ENCODE measurements at regions not wholly inside any gene's neighbourhood (a gene's known extent, or its start where the extent isn't known, plus 50 kb on each side); places are given as distances from the start of the nearest gene placed in this dataset.
"Not testable (repeated sequence)": the region's sequence is repeated elsewhere in the genome, so short reads cannot be mapped to it uniquely, and the experiment has no call there.

DNA sequence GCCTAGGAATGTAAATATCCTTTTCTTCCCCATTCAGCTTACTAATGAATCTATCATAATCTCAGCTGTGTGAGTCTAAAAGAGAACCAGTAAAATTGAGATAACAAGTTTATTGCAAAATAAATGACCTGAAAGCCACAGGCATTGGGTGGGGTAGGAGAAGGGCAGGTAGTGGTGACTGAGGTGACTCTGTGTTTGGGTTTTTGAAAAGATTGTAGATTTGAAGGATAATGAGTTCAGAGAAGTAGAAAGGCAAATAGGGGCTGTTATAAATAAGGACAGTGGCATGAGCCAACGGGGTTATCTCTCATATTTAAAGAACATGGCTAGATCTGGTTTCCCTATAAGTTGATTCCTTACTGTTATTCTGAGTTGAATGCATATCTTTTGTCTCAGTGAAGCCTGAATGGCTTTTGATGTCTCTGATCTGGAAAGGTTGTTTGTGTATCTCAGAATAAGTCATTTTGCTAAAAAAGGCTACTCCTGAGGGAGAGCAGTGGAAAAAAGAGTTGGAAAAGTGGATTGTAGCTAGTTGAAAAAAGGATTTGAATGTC is 92.3 kb upstream of the TPTE start:
- not testable (repeated sequence) for DNase-seq (ENCODE audit: low spot score)

DNA sequence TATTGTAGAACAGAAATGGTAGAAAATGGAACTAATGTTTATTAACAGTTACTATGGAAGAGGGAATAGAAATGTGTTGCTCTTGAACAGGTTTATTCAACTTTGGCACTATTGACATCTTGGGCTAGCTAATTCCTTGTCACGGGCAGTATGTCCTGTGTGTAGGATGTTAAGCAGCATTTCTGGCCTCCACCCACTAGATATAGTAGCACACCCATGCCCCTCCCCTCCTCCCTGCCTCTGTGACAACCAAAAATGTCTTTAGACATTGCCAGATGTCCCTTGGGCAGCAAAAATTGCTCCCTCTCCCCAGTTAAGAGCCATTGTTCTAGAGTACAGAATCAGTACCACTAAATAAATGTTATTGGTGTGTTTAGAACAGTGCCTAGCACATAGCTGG is 91.4 kb upstream of the TPTE start:
- no peak for DNase-seq (ENCODE audit: low spot score)

DNA sequence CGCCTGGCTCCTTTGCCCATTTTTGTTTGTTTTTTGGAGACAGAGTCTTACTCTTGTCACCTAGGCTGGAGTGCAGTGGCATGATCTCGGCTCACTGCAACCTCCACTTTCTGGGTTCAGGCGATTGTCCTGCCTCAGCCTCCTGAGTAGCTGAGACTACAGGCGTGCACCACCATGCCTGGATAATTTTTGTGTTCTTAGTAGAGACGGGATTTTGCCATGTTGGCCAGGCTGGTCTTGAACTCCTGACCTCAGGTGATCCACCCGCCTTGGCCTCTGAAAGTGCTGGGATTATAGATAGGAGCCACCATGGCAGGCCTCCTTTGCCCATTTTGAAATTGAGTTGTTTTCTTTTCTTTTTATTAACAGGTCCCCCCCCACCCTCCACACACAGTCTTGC is 89.4 kb upstream of the TPTE start:
- DNase-seq (ENCODE audit: low spot score): peak; percentile 17

DNA sequence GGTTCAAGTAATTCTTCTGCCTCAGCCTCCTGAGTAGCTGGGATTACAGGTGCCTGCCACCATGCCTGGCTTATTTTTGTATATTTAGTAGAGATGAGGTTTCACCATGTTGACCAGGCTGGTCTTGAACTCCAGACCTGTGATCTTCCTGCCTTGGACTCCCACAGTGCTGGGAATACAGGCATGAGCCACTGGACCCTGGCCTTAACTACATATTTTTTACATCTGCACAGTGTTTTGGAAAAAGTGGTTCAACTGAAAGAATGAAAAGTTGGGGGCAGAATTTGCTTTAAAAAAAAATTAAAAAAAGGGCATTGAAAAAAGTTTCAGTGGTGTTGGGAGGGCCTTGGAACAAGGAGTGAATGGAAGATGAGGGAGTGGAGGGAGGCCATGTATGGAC is 88.9 kb upstream of the TPTE start:
- not testable (repeated sequence) for DNase-seq (ENCODE audit: low spot score)

DNA sequence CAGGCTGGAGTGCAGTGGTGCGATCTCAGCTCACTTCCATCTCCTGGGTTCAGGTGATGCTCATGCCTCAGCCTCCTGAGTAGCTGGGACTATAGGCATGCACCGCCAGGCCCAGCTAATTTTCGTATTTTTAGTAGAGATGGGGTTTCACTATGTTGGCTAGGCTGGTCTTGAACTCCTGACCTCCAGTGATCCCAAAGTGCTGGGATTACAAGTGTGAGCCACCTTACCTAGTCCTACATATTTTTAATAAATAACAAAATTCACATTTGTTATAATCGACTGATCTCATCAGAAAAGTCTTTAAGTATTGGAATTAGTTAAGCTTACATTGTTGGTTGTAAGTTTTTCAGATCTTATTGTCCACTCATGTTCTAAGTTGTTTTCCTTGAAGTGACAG is 83.4 kb upstream of the TPTE start:
- DNase-seq (ENCODE audit: low spot score): not testable (repeated sequence)

DNA sequence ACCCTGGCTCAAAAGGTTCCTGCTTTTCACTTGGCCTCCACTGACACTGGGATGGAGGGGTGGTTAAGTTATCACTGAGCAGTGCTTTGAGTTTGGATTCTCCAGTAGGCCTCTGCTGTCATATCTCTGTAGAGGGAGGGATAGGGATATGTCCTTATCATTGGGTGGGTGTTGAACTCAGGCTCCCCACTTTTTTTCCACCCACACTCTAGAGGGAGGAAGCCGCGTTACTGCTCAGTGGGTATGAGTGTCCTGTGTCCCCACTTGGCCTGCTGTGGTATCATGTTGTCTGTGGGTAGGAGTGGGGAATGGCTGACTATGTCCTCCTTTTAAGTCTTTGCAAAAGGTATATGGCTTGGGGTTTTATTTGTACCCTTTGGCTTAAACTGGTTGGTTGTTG is 80.7 kb upstream of the TPTE start:
- DNase-seq (ENCODE audit: low spot score): not testable (repeated sequence)

DNA sequence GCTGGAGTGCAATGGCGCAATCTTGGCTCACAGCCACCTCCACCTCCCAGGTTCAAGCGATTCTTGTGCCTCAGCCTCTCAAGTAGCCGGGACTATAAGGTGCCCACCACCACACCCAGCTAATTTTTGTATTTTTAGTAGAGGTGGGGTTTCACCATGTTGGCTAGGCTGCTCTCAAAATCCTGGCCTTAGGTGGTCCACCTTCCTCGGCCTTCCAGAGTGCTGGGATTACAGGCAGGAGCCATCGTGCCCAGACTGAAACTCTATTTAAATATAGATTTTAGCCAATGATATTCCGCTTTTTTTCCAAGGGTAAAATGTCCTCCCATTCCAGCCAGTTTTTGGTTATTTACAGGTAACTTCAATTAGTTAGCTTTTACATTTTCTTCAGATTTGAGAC is 79.4 kb upstream of the TPTE start:
- DNase-seq (ENCODE audit: low spot score): not testable (repeated sequence)

DNA sequence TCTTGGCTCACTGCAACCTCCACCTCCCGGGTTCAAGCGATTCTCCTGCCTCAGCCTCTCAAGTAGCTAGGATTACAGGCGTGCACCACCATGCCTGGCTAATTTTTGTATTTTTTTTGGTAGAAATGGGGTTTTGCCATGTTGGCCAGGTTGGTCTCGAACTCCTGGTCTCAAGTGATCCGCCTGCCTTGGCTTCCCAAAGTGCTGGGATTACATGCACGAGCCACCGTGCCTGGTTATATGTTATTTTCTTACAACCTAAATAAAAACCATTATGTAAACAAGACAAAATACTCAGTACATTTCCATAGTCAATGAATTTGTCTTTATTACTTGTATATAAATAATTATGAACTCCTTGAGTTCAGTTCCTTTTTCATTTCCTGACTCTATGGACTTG is 75.7 kb upstream of the TPTE start:
- not testable (repeated sequence) for DNase-seq (ENCODE audit: low spot score)

DNA sequence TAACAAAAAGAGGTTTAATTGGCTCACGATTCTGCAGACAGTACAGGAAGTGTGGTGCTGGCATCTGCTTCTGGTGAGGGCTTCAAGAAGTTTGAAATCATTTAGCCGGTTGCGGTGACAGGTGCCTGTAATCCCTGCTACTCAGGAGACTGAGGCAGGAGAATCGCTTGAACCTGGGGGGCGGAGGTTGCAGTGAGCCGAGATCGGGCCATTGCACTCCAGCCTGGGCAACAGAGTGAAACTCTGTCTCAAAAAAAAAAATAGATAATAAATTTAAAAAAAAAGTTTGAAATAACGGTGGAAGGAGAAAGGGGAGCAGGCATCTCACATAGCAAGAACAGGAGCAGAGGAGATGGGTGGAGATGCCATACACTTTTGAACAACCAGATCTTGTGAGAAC is 71.9 kb upstream of the TPTE start:
- not testable (repeated sequence) for DNase-seq (ENCODE audit: low spot score)

DNA sequence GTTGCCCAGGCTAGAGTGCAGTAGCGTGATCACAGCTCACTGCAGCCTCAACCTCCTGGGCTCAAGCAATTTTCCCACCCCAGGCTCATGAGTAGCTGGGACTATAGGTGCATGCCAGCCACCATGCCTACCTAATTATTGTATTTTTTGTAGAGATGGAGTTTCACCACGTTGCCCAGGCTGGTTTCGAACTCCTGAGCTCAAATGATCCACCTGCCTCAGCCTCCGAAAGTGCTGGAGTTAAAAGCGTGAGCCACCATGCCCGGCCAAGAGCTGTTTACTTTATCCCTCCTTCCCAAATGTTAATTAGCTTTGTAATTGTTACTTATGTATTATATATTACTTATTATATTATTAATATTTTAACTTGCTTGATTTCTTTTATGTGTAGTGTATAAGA is 70.1 kb upstream of the TPTE start:
- not testable (repeated sequence) for DNase-seq (ENCODE audit: low spot score)

DNA sequence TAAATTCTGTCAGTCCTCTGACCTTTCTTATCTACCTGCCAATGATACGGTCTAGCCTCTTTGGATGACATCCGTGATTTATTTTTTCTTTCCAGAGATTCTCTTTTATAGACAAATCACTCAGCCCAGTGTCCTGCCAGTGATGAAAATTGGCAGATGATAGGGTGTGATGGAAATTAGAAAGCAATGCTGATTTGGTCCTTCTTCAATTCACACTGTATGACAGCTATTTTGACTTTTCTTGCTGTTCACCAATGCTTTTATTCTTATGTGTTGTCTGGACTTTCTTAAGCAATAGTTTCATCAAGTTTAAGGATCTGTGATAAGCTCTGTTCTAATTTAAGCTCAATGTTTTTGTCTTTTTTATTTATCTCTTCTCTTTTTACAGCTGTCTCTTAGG is 63.6 kb upstream of the TPTE start:
- DNase-seq (ENCODE audit: low spot score): peak; percentile 26

DNA sequence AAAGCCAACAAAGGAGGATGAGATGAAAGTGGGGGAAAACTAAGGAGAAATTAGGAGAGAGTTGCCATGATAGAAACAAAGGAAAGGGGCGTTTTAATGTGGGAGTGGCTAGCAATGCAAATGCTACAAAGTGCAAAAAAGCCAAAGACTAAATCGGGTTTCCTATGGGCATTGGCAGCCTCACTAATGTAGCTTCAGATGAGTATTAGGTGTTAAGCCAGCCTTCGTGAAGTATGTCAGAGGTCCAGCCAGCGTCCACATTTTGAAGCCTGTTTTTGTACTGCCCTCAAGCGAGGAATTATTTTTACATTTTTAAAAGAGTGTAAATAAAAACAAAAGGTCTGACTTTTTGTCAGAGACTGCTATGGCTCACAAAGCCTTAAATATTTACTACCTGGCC is 60.4 kb upstream of the TPTE start:
- not testable (repeated sequence) for DNase-seq (ENCODE audit: low spot score)

DNA sequence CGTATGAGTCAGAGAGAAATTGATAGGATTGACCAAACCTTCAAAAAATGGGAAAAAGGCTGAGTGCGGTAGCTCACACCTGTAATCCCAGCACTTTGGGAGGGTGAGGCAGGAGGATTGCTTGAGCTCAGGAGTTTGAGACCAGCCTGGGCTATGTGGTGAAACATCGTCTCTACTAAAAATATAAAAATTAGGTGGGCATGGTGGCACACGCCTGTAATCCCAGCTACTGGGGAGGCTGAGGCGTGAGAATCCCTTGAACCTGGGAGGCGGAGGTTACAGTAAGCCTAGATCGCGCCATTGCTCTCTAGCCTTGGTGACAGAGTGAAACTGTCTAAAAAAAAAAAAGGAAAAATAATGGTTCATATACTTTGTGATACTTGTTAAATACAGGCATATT is 59.9 kb upstream of the TPTE start:
- not testable (repeated sequence) for DNase-seq (ENCODE audit: low spot score)

DNA sequence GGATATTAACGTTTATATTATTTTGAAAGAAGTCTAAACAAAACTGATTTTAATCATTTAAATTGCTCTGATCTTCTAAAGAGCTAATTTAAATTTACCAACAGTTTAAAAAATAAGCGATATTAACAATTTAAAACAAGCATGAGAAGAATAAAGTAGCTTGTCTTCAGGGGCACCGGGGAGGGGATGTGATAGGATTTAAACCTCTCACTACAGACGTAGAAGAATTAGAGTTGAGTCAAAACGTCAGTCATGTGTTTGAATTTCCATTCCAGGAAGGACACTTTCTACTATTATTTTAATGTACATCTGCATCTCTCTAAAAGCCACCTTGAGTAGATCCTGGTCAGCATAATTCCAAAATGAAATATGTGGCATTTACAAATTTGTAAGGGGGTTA is 58.2 kb upstream of the TPTE start:
- DNase-seq (ENCODE audit: low spot score): peak; percentile 24

DNA sequence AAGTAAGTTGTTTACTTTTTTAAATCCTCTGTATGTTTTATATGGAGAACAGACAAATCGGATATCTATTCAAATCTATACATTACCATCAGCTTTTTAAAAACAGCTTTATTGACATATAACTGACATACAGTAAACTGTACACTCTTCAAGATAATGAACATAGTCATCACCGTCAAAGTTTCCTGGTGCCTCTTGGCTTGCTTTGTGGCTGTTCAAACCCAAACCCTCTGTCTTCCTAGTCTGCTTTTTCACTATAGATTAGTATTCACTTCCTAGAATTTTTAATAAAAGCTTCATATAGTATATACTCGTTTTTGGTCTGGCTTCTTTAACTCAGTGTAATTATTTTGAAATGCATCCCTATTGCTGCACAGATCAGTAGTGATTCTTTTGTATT is 56.4 kb upstream of the TPTE start:
- DNase-seq (ENCODE audit: low spot score): no peak

DNA sequence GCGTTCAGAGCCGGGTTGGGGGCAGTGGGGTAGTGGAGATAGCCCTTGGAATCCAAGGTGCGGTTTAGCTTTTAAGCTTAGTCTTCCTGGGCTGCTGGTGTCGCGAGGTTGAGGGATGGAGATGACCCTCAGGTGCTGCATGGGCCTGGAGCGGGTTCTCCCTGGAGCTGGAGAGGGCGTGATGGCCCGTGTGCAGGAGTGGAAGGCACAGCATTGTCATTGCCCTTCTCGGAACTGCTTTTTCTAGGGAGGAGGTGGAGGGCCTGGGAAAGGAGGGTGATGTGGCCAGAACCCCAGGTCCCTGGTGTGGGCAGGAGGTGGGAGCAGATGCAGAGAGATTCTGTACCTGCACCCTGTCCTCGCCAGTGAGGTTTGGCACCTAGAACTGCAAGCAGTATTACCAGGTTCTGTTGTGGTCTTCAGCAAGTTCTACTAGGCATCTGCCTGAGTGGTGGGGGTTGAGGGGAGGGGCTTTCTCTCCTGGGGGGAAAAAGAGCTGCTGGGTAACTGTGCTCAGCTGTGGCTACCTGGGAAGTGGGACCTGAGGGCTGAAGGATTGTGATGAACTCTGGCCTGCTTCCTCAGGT is 55.8 kb upstream of the TPTE start:
- not testable (repeated sequence) for DNase-seq (ENCODE audit: low spot score)

DNA sequence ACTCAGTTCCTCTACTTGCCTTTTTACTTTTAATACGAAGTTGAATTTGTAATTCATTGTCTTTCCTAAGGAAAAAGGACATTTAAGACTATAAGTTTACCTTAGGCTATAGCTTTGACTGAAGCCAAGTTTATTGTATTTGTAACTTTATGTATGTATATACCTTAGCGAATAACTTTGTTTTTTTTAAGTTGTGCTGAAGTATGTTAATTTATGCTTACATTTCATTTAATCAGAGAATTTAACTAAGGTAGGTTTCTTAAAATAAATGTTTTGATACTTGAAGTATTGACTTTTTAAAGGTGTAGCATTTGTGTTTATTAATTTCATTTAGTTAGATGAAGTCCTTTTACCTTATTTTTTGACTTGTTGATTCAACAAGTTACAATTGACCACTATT is 55.2 kb upstream of the TPTE start:
- no peak for DNase-seq (ENCODE audit: low spot score)

Data from pons (tissue), 1 donor.